HG03432 (cell line): ENCODE measurements at regions not wholly inside any gene's neighbourhood (a gene's known extent, or its start where the extent isn't known, plus 50 kb on each side); places are given as distances from the start of the nearest gene placed in this dataset.
"Not testable (repeated sequence)": the region's sequence is repeated elsewhere in the genome, so short reads cannot be mapped to it uniquely, and the experiment has no call there.

Experiments used
- ATAC-seq: cut with Tn5 transposase; IDR thresholded peaks from one replicate; pipeline ENCODE4 v1.9.1; 2021; ENCODE audit warnings: mild to moderate bottlenecking, moderate library complexity; ENCODE audit not compliant: unreplicated experiment

GRCh38 chr5:101278011-101278687, 375.1 kb upstream of the ST8SIA4 start:
- ATAC-seq = no peak

- ATAC-seq = no peak
These were observed 368.9 kb upstream of the ST8SIA4 start for GRCh38 chr5:101271945-101272344.

GRCh38 chr5:101271416-101271815, 368.3 kb upstream of the ST8SIA4 start:
- ATAC-seq = no peak

- no peak for ATAC-seq
These were observed 357.8 kb upstream of the ST8SIA4 start for GRCh38 chr5:101260857-101261256.

GRCh38 chr5:101253096-101253495, 350.0 kb upstream of the ST8SIA4 start:
- ATAC-seq = no peak

GRCh38 chr5:101244621-101245020, 341.5 kb upstream of the ST8SIA4 start:
- ATAC-seq = no peak

- ATAC-seq = no peak
These were observed 309.9 kb upstream of the ST8SIA4 start for GRCh38 chr5:101212942-101213514.

GRCh38 chr5:101206534-101206933, 303.5 kb upstream of the ST8SIA4 start:
- ATAC-seq = no peak

- not testable (repeated sequence) for ATAC-seq
These were observed 302.0 kb upstream of the ST8SIA4 start for GRCh38 chr5:101205065-101205464.

- not testable (repeated sequence) for ATAC-seq
These were observed 277.3 kb upstream of the ST8SIA4 start for GRCh38 chr5:101180365-101180764.

GRCh38 chr5:101176605-101177004, 273.5 kb upstream of the ST8SIA4 start:
- no peak for ATAC-seq

GRCh38 chr5:101174981-101175380, 271.9 kb upstream of the ST8SIA4 start:
- ATAC-seq = no peak

- no peak for ATAC-seq
These were observed 260.0 kb upstream of the ST8SIA4 start for GRCh38 chr5:101163088-101163487.

GRCh38 chr5:101160002-101160401, 256.9 kb upstream of the ST8SIA4 start:
- ATAC-seq = no peak

- no peak for ATAC-seq
These were observed 255.9 kb upstream of the ST8SIA4 start for GRCh38 chr5:101159006-101159405.

- no peak for ATAC-seq
These were observed 250.4 kb upstream of the ST8SIA4 start for GRCh38 chr5:101153526-101153925.

- no peak for ATAC-seq
These were observed 240.4 kb upstream of the ST8SIA4 start for GRCh38 chr5:101143526-101143925.

- ATAC-seq = no peak
These were observed 239.0 kb upstream of the ST8SIA4 start for GRCh38 chr5:101142102-101142501.

GRCh38 chr5:101136454-101136853, 233.4 kb upstream of the ST8SIA4 start:
- ATAC-seq = no peak

GRCh38 chr5:101123363-101123762, 220.3 kb upstream of the ST8SIA4 start:
- ATAC-seq = no peak

- no peak for ATAC-seq
These were observed 209.6 kb upstream of the ST8SIA4 start for GRCh38 chr5:101112645-101113044.

GRCh38 chr5:101103874-101104273, 200.8 kb upstream of the ST8SIA4 start:
- ATAC-seq = no peak

GRCh38 chr5:101102506-101102905, 199.4 kb upstream of the ST8SIA4 start:
- no peak for ATAC-seq
